GM06990 (cell line): ENCODE measurements at regions not wholly inside any gene's neighbourhood (a gene's known extent, or its start where the extent isn't known, plus 50 kb on each side); places are given as distances from the start of the nearest gene placed in this dataset.
"Not testable (repeated sequence)": the region's sequence is repeated elsewhere in the genome, so short reads cannot be mapped to it uniquely, and the experiment has no call there.

Experiments used
- DNase-seq: peaks from one replicate; pipeline ENCODE4 v3.0.0-alpha.2; 2011; ENCODE audit not compliant: insufficient read length; ENCODE audit errors: extremely low read depth
- H3K27me3 ChIP-seq: replicated peaks from 2 replicates; pipeline ENCODE4 v1.6.0; 2011; ENCODE audit warnings: low read length; ENCODE audit not compliant: control insufficient read depth, insufficient read depth
- H3K36me3 ChIP-seq: 2 replicates; pipeline ENCODE4 v1.5.1; 2011; ENCODE audit warnings: low read length; ENCODE audit not compliant: control insufficient read depth, insufficient read depth
- H3K4me3 ChIP-seq: replicated peaks from 2 replicates; pipeline ENCODE4 v1.5.1; 2011; ENCODE audit warnings: low read depth, mild to moderate bottlenecking, control low read depth, low read length
- CTCF ChIP-seq: IDR thresholded peaks from 2 replicates; pipeline ENCODE4 v1.5.1; 2011; ENCODE audit warnings: low read length, control low read depth, mild to moderate bottlenecking, inconsistent platforms; ENCODE audit not compliant: insufficient read depth, poor library complexity, severe bottlenecking

- Histone ChIP-seq H3K4me3 (no peak overlapping the region), H3K27me3 (no peaks in the 10 kb centered on the region), H3K36me3 (no peaks in the 10 kb centered on the region)
- no peak for TF ChIP-seq CTCF
- no peak for DNase-seq
These were observed 586.5 kb upstream of the SLC8A1 start for GRCh38 chr2:41038408-41038807.

GRCh38 chr2:41039750-41040149 lies 587.9 kb upstream of the SLC8A1 start:
- not testable (repeated sequence) for H3K27me3 ChIP-seq, H3K36me3 ChIP-seq, DNase-seq, H3K4me3 ChIP-seq

- Histone ChIP-seq H3K4me3 (no peak overlapping the region), H3K36me3 (no peaks in the 10 kb centered on the region), H3K27me3 (no peaks in the 10 kb centered on the region)
- DNase-seq: no peak
- TF ChIP-seq CTCF: no peak
These were observed 589.1 kb upstream of the SLC8A1 start for GRCh38 chr2:41040782-41041520.

GRCh38 chr2:41042343-41042742 lies 590.5 kb upstream of the SLC8A1 start:
- no peak for DNase-seq
- no peaks in the 10 kb centered on the region for H3K36me3 ChIP-seq
- no peak overlapping the region for H3K4me3 ChIP-seq
- no peaks in the 10 kb centered on the region for H3K27me3 ChIP-seq
- TF ChIP-seq CTCF: no peak

GRCh38 chr2:41061356-41061755 lies 609.5 kb upstream of the SLC8A1 start:
- no peak overlapping the region for H3K4me3 ChIP-seq
- H3K27me3 ChIP-seq: no peaks in the 10 kb centered on the region
- H3K36me3 ChIP-seq: no peaks in the 10 kb centered on the region
- DNase-seq: no peak
- TF ChIP-seq CTCF: no peak

GRCh38 chr2:41062336-41062735 lies 610.4 kb upstream of the SLC8A1 start:
- no peak for TF ChIP-seq CTCF
- Histone ChIP-seq H3K4me3 (no peak overlapping the region), H3K36me3 (no peaks in the 10 kb centered on the region), H3K27me3 (no peaks in the 10 kb centered on the region)
- no peak for DNase-seq
